ENCODE measurements at regions not wholly inside any gene's neighbourhood (a gene's known extent, or its start where the extent isn't known, plus 50 kb on each side); places are given as distances from the start of the nearest gene placed in this dataset.

DNA sequence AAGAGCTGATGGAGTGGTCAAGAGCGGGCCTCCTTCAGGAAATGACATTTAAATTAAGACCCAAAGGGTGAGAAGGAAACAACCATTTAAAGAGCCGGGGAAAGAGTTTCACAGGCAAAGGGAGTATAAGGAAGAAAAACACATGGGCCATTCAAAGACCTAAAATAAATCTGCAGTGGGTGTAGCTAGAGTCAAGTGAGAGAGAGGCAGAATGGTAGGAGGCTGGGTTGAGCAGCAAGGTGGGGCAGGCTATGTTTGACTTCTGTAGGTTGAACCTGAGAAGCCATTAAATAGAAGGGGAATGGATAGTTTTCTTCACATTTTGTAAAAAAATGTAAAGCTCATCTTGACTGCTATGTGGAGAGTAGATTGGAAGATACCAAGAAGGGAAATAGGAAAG lies 183.8 kb downstream of the LACC1 start:
- POLR2A ChIA-PET (ENCODE audit: partially characterized antibody), result no interaction called here
- WGBS, 2 experiments (ENCODE audit: extremely low coverage in 1 of 2, insufficient coverage in 1 of 2, insufficient read length in 1 of 2, insufficient replicate concordance in 2 of 2, low coverage in 1 of 2, low lambda C conversion rate in 2 of 2, missing lambda C conversion rate in 1 of 2), result 91% methylated on average over 2 of the region's 2 CpGs; no CpG with 5 or more reads in 1 of the 2 experiments
- no peak for TF ChIP-seq JUN (IDR thresholded peaks at IDR 0.05; ENCODE audit: low read depth, low read length)
- no peak for TF ChIP-seq TAF7 (optimal IDR thresholded peaks at IDR 0.05; ENCODE audit: borderline replicate concordance, low read depth, low read length)
- no peak for TF ChIP-seq FOSL1 (IDR thresholded peaks at IDR 0.05; ENCODE audit: insufficient read depth, low read depth, low read length)
- TF ChIP-seq RNF2 (IDR thresholded peaks at IDR 0.05; ENCODE audit: borderline replicate concordance, low read depth, low read length, missing control alignments, poor library complexity, severe bottlenecking), result no peak
- no peak for TF ChIP-seq CREB1 (IDR thresholded peaks at IDR 0.05)
- TF ChIP-seq CHD2 (IDR thresholded peaks at IDR 0.05; ENCODE audit: low read length), result no peak
- no peak for TF ChIP-seq KDM5A (IDR thresholded peaks at IDR 0.05; ENCODE audit: low read length)
- TF ChIP-seq SP4 (IDR thresholded peaks at IDR 0.05; ENCODE audit: low read length), result no peak
- no peak for TF ChIP-seq SIX5 (IDR thresholded peaks at IDR 0.05; ENCODE audit: low read depth, low read length)
- no peak for TF ChIP-seq SAP30 (IDR thresholded peaks at IDR 0.05; ENCODE audit: insufficient read depth, insufficient replicate concordance, low read length)
- TF ChIP-seq, protein P1, sequence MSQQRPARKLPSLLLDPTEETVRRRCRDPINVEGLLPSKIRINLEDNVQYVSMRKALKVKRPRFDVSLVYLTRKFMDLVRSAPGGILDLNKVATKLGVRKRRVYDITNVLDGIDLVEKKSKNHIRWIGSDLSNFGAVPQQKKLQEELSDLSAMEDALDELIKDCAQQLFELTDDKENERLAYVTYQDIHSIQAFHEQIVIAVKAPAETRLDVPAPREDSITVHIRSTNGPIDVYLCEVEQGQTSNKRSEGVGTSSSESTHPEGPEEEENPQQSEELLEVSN (IDR thresholded peaks at IDR 0.05), result no peak
- TF ChIP-seq CBX5 (IDR thresholded peaks at IDR 0.05; ENCODE audit: low read depth, low read length), result no peak
- TF ChIP-seq JUND (IDR thresholded peaks at IDR 0.05; ENCODE audit: low read length), result no peak
- no peak for TF ChIP-seq SP1 (IDR thresholded peaks at IDR 0.05; ENCODE audit: low read depth, low read length)
- TF ChIP-seq CBX8 (IDR thresholded peaks at IDR 0.05; ENCODE audit: borderline replicate concordance, low read depth, low read length), result no peak

More for the DNA sequence above, 183.8 kb downstream of the LACC1 start:
- no peaks in the 10 kb centered on the region for H4K20me1 ChIP-seq (replicated peaks in 1 of 2; ENCODE audit: control insufficient read depth in 1 of 2, insufficient read depth in 2 of 2, low read length in 2 of 2)
- no peak overlapping the region for H2BK12ac ChIP-seq (ENCODE audit: low read depth, low read length)
- no peak overlapping the region for H2AFZ ChIP-seq (ENCODE audit: low read length)
- no peaks in the 10 kb centered on the region for H3K36me3 ChIP-seq (ENCODE audit: control insufficient read depth in 2 of 4, insufficient read depth in 4 of 4, low read length in 3 of 4)
- no peak overlapping the region for H3K23ac ChIP-seq (ENCODE audit: insufficient read length)
- DNase-seq (ENCODE audit: low read depth in 1 of 2, low spot score in 2 of 2), result no peak
- no peak overlapping the region for H2BK15ac ChIP-seq (ENCODE audit: low read length)
- H3K27ac ChIP-seq (ENCODE audit: low read depth, low read length), result no peak overlapping the region
- FAIRE-seq, result no peak
- CTCF ChIA-PET (ENCODE audit: partially characterized antibody), result interaction anchor here (1.1 to 2.5 kb wide), 3 partner anchors 11 to 103 kb away, joined by 3 to 16 read pairs (median 3); no protein-coding TSS in a partner anchor
- H3K4me1 ChIP-seq (replicated peaks in 1 of 4; ENCODE audit: control insufficient read depth in 3 of 4, insufficient read depth in 4 of 4, low read length in 3 of 4), result peaks cover 0 to 8% (median 0%) of the 10 kb centered on the region in 4 experiments; a peak in 1 of 7 replicates
- H4K91ac ChIP-seq (replicated peaks; ENCODE audit: insufficient read length, low read length), result no peak overlapping the region
- H2BK20ac ChIP-seq (ENCODE audit: low read length), result no peak overlapping the region
- H4K8ac ChIP-seq (ENCODE audit: extremely low read depth, insufficient read depth, low read length), result no peak overlapping the region
- no peak overlapping the region for H2BK120ac ChIP-seq (replicated peaks; ENCODE audit: low read depth, low read length)
- no peak overlapping the region for H3K4me3 ChIP-seq (ENCODE audit: extremely low read depth in 1 of 4, insufficient read depth in 2 of 4, low read depth in 3 of 4, low read length in 4 of 4)
- 0 out of 4 replicates have a peak, but pooled peaks cover 0 to 4% of the 10 kb centered on the region in 2 experiments for H3K9me3 ChIP-seq (ENCODE audit: insufficient read depth in 2 of 2, low read depth in 1 of 2, low read length in 1 of 2)
- no peak overlapping the region for H4K5ac ChIP-seq (ENCODE audit: insufficient read length, low read depth, low read length)
- no peak overlapping the region for H3K4ac ChIP-seq (replicated peaks; ENCODE audit: insufficient read length, low read depth, low read length)
- H3K79me2 ChIP-seq (ENCODE audit: control insufficient read depth in 1 of 2, insufficient read depth in 2 of 2, low read length in 2 of 2), result no peaks in the 10 kb centered on the region
- peaks cover 0 to 2% (median 0%) of the 10 kb centered on the region in 4 experiments; a peak in 1 of 7 replicates for H3K27me3 ChIP-seq (replicated peaks in 1 of 4; ENCODE audit: control insufficient read depth in 3 of 4, extremely low read depth in 1 of 4, insufficient read depth in 3 of 4, low read length in 3 of 4)
- no peak overlapping the region for H3K4me2 ChIP-seq (ENCODE audit: insufficient read depth in 1 of 2, low read depth in 2 of 2, low read length in 2 of 2)
- H3K18ac ChIP-seq (ENCODE audit: extremely low read depth, low read length), result no peak overlapping the region
- H3K9ac ChIP-seq (replicated peaks in 1 of 4; ENCODE audit: extremely low read depth in 1 of 4, low read depth in 3 of 4, low read length in 3 of 4), result no peak overlapping the region
- no peak overlapping the region for H2AK5ac ChIP-seq (ENCODE audit: low read depth, low read length)
- H3K14ac ChIP-seq (ENCODE audit: insufficient read length), result no peak overlapping the region
- H3K79me1 ChIP-seq (ENCODE audit: low read depth, low read length), result no peaks in the 10 kb centered on the region
- no peaks in the 10 kb centered on the region for H3K23me2 ChIP-seq (ENCODE audit: low read depth, low read length)
- no peak overlapping the region for H2BK5ac ChIP-seq (ENCODE audit: low read depth, low read length)
- H3K56ac ChIP-seq (replicated peaks; ENCODE audit: insufficient read length, low read depth, low read length), result no peak overlapping the region
